Right kidney (tissue), 1 donor: ENCODE measurements at regions not wholly inside any gene's neighbourhood (a gene's known extent, or its start where the extent isn't known, plus 50 kb on each side); places are given as distances from the start of the nearest gene placed in this dataset.
"Not testable (repeated sequence)": the region's sequence is repeated elsewhere in the genome, so short reads cannot be mapped to it uniquely, and the experiment has no call there.

Source experiments
- DNase-seq: peaks from one replicate; pipeline ENCODE4 v3.0.0-alpha.2; 2016

- no peak for DNase-seq
These were observed 302.8 kb upstream of the CRIM1 start for GRCh38 chr2:36052819-36053218.

GRCh38 chr2:36044411-36044810 lies 311.2 kb upstream of the CRIM1 start:
- no peak for DNase-seq

GRCh38 chr2:36035137-36035536 lies 320.4 kb upstream of the CRIM1 start:
- no peak for DNase-seq

GRCh38 chr2:36032046-36032445 lies 323.5 kb upstream of the CRIM1 start:
- no peak for DNase-seq

- no peak for DNase-seq
These were observed 324.1 kb upstream of the CRIM1 start for GRCh38 chr2:36031471-36031870.

- DNase-seq: no peak
These were observed 328.0 kb upstream of the CRIM1 start for GRCh38 chr2:36027616-36028015.

- no peak for DNase-seq
These were observed 342.5 kb upstream of the CRIM1 start for GRCh38 chr2:36013064-36013463.

- no peak for DNase-seq
These were observed 349.1 kb upstream of the CRIM1 start for GRCh38 chr2:36006444-36006843.

GRCh38 chr2:36002941-36003340 lies 352.6 kb upstream of the CRIM1 start:
- DNase-seq: no peak

- no peak for DNase-seq
These were observed 358.1 kb upstream of the CRIM1 start for GRCh38 chr2:35997488-35997887.

- DNase-seq: no peak
These were observed 366.1 kb upstream of the CRIM1 start for GRCh38 chr2:35989503-35989902.

GRCh38 chr2:35989040-35989439 lies 366.5 kb upstream of the CRIM1 start:
- no peak for DNase-seq

GRCh38 chr2:35986871-35987270 lies 368.7 kb upstream of the CRIM1 start:
- DNase-seq: no peak

GRCh38 chr2:35978218-35978617 lies 377.4 kb upstream of the CRIM1 start:
- DNase-seq: no peak

GRCh38 chr2:35976611-35977010 lies 379.0 kb upstream of the CRIM1 start:
- no peak for DNase-seq

GRCh38 chr2:35973737-35974132 lies 381.8 kb upstream of the CRIM1 start:
- no peak for DNase-seq

GRCh38 chr2:35973132-35973736 lies 382.3 kb upstream of the CRIM1 start:
- DNase-seq: no peak

GRCh38 chr2:35963824-35964223 lies 391.8 kb upstream of the CRIM1 start:
- no peak for DNase-seq

GRCh38 chr2:35963357-35963756 lies 392.2 kb upstream of the CRIM1 start:
- no peak for DNase-seq

- no peak for DNase-seq
These were observed 392.9 kb upstream of the CRIM1 start for GRCh38 chr2:35962585-35963146.

GRCh38 chr2:35960596-35960995 lies 395.0 kb upstream of the CRIM1 start:
- DNase-seq: no peak

GRCh38 chr2:35957053-35957452 lies 398.5 kb upstream of the CRIM1 start:
- not testable (repeated sequence) for DNase-seq

GRCh38 chr2:35946478-35946877 lies 409.1 kb upstream of the CRIM1 start:
- no peak for DNase-seq

GRCh38 chr2:35938838-35939237 lies 416.7 kb upstream of the CRIM1 start:
- DNase-seq: no peak

- DNase-seq: no peak
These were observed 422.5 kb upstream of the CRIM1 start for GRCh38 chr2:35933031-35933430.
